GM23248 (cell line): ENCODE measurements at regions not wholly inside any gene's neighbourhood (a gene's known extent, or its start where the extent isn't known, plus 50 kb on each side); places are given as distances from the start of the nearest gene placed in this dataset.

Experiments
- EZH2 ChIP-seq: fragments of 200-600 bp; sonication (generic); IDR thresholded peaks from 2 replicates; pipeline ENCODE4 v1.6.1; 2018; ENCODE audit warnings: antibody characterized with exemption, mild to moderate bottlenecking; ENCODE audit not compliant: insufficient read depth, poor library complexity, severe bottlenecking
- EZH2phosphoT487 ChIP-seq: fragments of 200-600 bp; sonication (generic); IDR thresholded peaks from 2 replicates; pipeline ENCODE4 v1.6.1; 2018; ENCODE audit warnings: antibody characterized with exemption, moderate library complexity, mild to moderate bottlenecking, low read depth; ENCODE audit not compliant: insufficient read depth

- no peak for TF ChIP-seq EZH2
- TF ChIP-seq EZH2phosphoT487: no peak
Measured at GRCh38 chr14:86712176-86712575, 1182.2 kb downstream of the FLRT2 start.
